Activated CD4-positive, CD25-positive, alpha-beta regulatory T cell treated with anti-CD3 and anti-CD28 coated beads, Interleukin-2, amount 50 U/mL, for 24 hours (primary cell): ENCODE measurements at regions not wholly inside any gene's neighbourhood (a gene's known extent, or its start where the extent isn't known, plus 50 kb on each side); places are given as distances from the start of the nearest gene placed in this dataset.
"Not testable (repeated sequence)": the region's sequence is repeated elsewhere in the genome, so short reads cannot be mapped to it uniquely, and the experiment has no call there.

Experiments used
- ATAC-seq, 2 donors: fragments of 150-1000 bp; cut with Tn5 transposase; one replicate each; pipeline ENCODE4 v1.10.0; 2021; ENCODE audit warnings: mild to moderate bottlenecking in 1 of 2, moderate library complexity in 1 of 2

DNA sequence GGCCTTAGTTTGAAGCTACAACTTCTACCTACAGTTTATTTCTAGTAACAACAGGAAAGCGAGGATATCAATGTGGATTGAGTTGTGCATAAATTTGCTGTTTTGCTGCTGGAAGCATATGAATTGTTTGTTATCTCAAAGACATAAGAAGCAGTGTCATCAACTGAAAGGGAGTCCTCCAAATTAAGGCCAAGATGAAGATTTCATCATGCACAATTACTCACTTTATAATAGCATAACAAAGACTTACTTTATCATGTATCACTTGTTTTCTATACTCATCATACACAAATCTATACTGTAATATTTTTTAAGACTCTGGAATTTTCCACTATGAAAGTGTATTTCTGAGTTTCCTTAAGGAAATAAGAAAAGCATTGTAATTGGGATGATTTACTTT, 136.1 kb upstream of the FANCL start:
- no peak for ATAC-seq

DNA sequence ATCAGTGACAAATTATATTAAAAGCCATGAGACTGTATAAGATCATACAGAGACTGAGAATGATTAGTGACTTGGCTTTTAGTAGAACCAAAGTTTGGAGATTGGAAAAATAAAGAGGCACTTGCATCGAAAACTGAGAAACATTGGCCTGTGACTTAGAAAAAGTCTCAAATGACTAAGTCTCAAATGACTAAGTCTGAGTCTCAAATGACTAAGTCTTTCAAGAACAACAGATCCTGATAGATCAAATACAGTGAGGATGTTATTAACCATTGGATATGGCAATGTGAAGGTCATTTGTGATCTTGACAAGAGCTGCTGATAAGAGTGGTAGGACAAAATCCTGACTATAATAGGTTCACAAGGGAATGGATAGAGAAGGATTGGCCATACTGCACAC, 135.5 kb upstream of the FANCL start:
- peak; percentile 25 to 36 for ATAC-seq

DNA sequence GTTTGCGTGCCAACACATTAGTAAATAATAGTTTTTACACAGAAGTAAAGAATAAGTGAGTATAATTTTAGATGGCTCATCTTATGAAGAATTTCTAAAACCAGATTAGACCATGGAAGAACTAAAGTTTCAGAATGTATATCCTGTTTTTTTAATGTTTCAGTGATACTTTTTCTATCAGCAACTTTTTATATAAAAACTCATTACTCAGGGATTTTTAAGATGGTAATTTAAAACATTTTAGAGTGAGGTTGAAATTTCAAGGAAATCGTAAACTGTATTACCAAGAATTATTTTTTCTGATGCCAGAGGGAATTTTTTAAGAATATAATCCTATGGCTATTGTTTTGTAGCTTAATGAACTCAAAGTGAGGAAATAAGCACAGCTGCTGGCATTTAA, 128.5 kb upstream of the FANCL start:
- no peak for ATAC-seq

DNA sequence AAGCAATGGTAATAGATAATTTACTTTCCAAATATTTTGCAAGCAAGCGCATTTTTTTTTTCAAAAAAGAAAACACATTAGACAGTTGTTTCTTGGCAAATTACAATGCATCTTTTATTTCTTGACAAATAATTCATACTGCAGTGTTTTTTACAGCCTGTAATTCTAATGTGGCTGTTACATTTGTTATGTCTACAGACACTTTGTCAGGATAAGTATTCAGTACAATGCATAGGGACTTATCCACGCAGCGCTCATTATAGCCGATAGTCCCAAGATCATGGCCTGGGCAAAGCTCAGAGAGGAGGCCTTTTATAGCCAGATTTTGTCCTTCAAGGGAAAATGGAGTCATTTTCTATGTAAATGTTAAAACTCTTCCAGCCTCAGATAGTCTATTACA, 123.0 kb upstream of the FANCL start:
- no peak for ATAC-seq

DNA sequence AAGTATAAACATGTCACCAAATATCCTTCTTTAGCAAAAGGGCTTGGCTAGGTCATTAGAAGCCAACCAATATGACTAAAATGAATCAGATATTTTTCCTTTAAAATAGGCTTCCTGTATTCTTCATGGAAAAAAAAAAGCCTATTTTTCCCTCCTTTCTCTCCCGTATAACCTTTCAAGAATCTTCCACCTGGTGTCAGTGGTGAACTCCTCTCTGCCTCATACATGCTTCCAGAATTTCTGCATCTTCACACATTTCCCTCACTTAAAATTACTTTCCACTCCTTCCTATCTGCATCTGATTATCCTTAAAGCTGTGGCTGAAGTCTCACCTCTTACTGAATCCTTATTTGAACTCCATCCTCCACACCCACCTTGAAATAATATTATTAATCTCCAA, 116.9 kb upstream of the FANCL start:
- ATAC-seq: no peak

DNA sequence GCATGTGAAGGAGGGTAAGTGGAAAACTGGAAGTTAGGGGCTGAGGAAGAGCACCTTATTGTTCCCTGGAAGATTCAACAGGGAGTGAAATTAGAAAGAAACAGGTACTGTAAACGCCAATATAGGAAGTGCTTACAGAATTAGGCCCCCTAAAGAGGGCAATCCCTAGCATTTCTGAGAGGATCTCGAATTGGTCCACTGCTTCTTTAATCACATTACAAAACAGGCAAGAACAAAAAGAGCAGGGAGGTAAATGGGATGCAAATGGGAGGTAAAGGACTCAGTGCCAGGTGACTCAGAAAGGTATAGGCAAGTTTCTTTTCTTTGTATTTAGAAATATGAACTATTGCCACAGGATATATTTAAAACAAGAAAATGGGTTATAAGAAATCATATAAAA, 116.4 kb upstream of the FANCL start:
- ATAC-seq: no peak

DNA sequence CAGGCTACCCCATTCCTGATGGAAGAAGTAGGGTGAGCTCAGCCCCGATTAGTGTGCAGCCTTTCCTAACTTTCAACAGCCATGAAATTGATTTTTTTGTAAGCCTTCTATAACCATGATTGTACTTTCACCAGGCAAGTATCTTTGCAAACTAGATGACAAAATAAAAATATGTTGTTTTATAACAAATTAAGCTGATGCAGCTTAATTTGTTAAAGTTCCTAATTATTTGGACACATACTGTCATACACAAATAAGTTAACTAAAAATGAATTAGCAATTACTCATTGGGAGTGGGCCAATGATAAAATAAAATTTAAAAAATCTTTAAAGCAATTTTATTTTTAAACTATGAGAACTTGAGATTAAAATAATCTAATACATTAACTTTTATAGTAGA, 113.1 kb upstream of the FANCL start:
- no peak for ATAC-seq

DNA sequence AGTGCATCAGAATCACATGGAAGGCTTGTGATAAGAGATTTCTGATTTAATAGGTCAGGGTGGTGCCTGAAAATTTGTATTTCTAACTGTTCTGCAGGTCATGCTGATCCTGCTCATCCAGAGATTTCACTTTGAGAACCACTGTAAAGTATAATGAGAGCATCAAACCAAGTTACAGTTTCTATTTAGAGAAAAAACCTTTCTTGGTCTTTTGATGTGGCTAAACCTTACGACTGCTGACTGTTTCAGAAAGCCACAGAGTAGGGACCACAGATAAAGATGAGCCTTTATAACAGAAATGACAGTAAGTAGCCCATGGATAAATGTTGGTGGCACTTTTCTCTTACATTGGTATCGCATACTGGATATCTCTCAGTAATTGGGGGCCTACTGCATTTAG, 109.4 kb upstream of the FANCL start:
- ATAC-seq: peak; percentile 69 to 78

DNA sequence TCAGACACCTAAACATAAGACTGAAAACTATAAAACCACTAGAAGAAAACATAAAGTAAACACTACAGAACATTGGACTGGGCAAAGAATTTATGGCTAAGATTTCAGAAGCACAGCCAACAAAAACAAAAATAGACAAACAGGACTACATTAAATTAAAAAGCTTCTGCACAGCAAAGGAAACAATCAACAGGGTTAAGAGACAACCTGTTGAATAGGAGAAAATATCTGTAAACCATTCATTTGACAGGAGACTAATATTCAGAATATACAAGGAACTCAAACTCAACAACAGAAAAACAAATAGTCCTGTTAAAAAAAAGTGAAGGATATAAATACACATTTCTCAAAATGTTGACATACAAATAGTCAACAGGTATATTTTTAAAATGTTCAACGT, 106.7 kb upstream of the FANCL start:
- ATAC-seq: no peak

DNA sequence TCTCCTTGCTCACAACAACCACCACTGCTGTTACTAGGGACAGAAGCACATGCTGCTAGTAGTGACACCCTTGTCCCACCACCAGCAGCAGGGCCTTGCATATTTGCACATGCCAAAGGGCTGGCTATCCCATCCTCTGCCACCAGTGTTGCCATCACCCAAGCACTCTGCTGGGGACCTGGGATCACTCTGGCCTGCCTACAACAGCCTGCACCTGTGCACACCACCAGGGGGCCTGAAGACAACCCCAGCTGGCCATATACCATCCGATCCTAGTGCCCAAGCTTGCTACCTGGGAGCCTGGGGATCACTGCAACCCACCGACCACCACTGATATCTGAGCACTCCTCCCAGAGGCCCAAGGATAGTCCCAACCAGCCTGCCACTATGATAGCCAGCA, 99.9 kb upstream of the FANCL start:
- ATAC-seq: no peak

DNA sequence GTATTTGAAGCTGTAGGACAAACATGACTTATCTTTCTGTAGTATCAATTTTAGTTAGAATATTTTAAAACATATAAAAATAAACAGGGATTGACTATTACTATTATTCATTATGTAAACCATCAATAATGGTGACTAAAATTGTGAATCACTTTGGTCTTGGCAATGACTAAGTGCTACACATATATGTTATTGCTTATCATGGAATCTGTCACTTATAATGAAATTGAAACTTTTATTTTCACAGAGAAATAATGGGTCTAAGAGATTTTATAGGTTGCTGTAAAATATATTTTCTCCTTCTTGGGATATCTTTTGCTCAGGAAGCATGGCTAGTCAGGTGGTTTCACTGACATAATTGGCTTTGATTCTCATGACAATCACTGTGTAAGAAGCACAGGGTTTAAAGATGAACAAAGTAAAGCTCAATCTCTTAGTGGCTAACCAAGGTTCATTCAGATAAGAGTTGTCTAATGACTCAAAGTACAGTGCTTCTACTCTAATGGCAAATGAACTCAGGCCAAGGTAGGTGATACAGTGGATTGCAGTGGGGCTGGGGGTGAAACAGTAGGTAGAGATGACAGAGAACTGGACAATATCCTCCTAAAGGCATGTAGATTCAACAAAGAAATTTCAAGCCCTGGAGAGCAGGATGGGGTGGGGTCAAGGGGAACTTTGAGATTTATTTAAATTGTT, 98.6 kb upstream of the FANCL start:
- ATAC-seq: peak; percentile 45 to 51

DNA sequence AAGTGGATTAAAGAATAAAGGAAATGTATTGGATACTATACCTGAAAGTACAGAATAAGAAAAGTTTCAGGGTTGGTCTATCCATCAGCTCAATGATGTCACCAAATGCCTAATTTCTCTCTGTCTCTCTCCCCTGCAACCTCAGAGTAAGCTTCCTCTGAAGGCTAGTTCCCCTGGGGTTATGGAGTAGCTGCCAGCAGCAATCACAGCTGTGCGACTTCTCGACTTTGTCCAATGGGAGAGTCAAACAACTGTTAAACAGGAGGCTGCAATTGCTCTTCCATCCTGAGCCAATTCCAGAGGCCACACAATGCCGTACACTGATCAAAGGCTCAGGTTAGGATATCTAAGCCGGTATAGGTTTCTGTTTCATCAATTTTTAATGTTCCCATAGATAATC, 95.3 kb upstream of the FANCL start:
- no peak for ATAC-seq

DNA sequence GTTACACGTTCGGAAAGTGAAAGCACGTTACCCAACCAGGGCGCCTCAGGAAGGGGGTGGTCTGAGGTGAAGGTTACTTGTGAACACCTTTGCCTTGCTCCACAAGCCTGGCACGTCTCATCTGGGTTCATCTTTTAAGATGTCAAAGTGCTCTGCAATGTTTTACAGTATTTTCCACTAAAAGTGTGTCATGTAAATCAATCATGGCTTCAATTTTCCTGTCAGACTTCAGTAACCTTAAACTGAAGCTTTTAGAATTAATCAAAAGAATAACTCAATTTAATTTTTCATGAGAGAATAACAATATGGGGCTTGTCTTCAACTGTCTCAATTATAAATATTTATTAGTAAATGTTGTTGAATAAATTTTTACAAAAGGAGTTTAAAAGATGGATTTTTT, 93.3 kb upstream of the FANCL start:
- ATAC-seq: no peak

DNA sequence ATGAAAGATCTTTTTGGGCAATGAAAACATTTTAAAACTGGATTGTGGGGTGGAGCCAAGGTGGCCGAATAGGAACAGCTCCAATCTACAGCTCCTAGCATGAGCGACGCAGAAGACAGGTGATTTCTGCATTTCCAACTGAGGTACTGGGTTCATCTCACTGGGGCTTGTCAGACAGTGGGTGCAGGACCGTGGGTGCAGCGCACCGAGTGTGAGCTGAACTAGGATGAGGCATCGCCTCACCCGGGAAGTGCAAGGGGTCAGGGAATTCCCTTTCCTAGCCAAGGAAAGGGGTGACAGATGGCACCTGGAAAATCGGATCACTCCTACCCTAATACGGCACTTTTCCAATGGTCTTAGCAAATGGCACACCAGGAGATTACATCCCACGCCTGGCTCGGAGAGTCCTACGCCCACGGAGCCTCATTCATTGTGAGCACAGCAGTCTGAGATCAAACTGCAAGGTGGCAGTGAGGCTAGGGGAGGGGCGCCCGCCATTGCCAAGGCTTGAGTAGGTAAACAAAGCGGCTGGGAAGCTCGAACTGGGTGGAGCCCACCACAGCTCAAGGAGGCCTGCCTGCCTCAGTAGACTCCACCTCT, 84.3 kb upstream of the FANCL start:
- ATAC-seq: not testable (repeated sequence)

DNA sequence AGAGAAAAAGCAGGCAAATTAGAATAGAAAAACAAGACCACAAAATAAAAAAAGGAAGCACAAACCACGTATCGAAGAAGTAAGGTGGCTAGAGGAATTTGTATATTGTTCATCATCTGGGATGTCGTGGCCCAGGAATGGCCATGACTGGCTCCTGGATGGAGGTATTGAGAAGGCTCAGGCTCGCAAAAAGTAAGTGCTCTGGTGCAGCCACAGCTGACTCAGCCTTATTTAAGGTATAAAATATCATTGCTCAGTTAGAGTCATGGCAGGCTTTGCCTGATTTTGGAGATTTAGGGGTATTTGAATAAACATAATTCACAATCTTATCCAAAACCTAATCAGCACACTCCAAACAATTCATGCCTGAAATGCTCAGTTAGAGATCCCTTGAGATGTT, 78.4 kb upstream of the FANCL start:
- no peak for ATAC-seq

DNA sequence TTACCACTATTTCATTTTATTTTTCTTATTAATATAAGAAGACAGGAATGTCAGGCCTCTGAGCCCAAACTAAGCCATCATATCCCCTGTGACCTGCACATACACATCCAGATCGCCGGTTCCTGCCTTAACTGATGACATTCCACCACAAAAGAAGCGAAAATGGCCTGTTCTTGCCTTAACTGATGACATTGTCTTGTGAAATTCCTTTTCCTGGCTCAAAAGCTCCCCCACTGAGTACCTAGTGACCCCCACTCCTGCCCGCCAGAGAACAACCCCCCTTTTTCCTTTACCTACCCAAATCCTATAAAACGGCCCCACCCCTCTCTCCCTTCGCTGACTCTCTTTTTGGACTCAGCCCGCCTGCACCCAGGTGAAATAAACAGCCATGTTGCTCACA, 77.8 kb upstream of the FANCL start:
- not testable (repeated sequence) for ATAC-seq

DNA sequence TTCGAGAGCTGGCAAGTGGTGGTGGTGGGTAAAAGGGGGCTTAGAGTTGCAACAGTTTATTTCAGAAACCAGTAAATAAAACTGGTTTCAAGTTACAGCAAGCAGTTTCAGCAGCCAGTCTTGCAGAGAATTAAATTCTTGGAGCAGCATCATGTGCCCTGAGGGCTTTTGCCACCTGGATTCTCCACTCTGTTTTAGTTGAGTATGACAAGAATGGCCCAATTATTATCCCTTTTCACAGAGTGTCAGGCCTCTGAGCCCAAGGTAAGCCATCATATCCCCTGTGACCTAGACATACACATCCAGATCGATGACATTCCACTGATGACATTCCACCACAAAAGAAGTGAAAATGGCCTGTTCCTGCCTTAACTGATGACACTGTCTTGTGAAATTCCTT, 72.8 kb upstream of the FANCL start:
- ATAC-seq: no peak

DNA sequence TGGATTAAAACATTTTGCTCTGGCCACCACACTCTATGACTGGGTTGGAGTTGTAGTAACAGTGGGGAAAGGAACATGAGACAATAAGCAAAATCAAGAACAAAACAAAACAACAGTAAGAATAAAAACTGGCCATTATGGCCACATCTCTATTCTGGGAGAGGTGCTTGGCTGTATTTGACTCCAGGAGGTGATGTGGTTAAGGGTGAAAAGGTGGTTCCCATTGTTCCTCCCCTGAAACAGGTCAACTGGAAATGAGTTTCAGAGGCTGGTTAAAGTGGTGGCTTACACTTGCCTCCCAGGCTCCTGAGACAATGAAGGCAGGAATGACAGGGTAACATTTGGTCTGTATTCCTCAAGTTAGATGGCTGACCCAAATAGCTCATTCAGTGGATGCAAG, 67.3 kb upstream of the FANCL start:
- ATAC-seq: no peak

DNA sequence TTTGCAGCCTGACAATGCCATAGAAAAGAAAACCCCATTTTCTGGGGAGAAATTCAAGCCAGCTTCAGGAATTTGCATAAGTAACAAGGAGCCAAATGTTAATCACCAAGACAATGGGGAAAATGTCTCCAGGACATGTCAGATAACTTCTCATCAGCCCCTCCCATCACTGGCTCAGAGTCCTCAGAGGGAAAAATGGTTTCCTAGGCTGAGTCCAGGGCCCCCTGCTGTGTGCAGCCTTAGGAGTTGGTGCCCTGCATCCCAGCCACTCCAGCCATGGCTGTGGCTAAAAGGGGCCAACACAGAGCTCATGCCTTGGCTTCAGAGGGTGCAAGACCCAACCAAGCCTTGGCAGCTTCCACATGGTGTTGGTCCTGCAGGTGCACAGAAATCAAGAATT, 63.7 kb upstream of the FANCL start:
- ATAC-seq: no peak

DNA sequence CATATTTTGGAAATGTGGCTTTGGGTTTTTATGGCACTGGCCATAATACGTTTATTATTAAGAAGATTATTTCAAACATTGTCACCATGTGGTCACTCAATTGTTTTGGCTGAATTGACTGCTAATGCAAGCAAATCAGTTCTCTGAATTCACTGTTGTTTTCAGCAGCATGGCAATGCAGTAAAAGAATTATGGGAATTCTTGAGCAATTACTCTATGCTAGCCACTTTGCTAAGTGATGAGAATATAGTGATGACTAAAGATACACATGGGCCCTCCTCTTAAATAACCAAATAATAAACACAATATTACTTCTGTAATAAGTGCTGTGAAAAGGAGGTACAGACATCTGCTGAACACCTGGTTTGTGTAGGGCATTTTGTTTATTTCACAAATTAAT, 58.0 kb upstream of the FANCL start:
- no peak for ATAC-seq

DNA sequence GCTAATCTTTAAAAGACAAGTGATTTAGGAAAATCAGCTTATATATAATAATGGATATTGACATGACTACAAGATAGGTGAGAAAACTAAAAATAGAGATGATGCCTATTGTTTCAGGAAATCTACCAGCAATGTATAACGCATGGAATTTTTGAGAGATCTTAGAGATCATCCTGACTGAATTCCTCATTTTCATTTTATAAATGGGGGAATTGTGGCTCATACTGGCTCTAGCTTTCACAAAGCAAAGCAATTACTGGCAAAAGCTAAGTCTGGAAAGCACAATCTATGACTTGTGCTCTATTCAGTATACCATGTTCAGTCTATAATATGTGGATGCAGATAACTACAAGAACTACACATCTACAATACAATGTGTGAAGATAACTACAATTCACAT, 51.9 kb upstream of the FANCL start:
- ATAC-seq: no peak

DNA sequence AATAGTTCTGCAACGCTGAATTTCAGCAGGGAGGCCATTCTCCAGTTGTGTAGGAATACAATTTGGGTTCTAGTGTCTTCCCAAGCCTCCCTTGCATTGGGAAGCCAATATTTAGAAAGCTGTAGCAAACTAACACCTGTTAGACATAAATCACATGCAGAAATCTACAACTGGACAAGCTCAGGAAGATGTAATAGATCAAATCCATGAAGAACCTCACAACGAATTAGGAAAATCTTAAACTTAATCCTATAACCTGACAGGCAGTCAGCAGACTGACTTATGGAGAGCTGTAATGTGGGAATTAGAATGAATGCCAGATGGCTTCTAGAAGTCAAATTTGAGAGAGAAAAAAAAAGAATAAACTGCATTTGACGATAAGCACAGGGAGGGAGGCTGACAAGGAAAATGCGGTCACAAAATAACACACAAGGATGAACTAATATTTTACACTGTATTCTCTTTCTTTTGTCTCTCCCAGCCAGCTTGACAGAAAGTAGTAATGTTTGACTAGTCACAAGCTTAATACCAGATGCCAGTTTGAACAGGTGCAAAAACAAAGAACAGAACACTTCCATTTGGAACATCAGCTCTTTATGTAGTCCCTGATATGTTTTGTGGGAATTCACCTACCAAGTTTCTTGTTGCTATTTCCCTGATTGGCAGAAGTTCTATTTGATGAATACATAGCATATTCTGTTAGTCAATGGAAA, 50.8 kb upstream of the FANCL start:
- no peak for ATAC-seq
